T-cell (primary cell): ENCODE measurements at regions not wholly inside any gene's neighbourhood (a gene's known extent, or its start where the extent isn't known, plus 50 kb on each side); places are given as distances from the start of the nearest gene placed in this dataset.

Source experiments
- ATAC-seq, 4 experiments: fragments of 200-7000 bp in 3 of 4; fragments of 150-1000 bp in 1 of 4; cut with Tn5 transposase; replicated peaks in 1 of 4; 1 replicate in 3 of 4; 2 replicates in 1 of 4; pipeline ENCODE4 v1.10.0; 2021; ENCODE audit warnings: moderate library complexity in 3 of 4, mild to moderate bottlenecking in 2 of 4, moderate number of reproducible peaks in 1 of 4
- CTCF ChIA-PET, 2 donors: fragments of 300-600 bp; sonication (Branson Sonifier 250); formaldehyde crosslinking; loops; one replicate each; lab custom pipeline; 2022; ENCODE audit warnings: antibody characterized with exemption in 2 of 2; lab: Charles Lee
- POLR2A ChIA-PET, 2 donors: fragments of 300-600 bp; sonication (Branson Sonifier 250); formaldehyde crosslinking; loops; one replicate each; lab custom pipeline; 2022; ENCODE audit warnings: antibody characterized with exemption in 2 of 2; lab: Charles Lee
- DNase-seq, 35 experiments: peaks; one replicate each; pipeline versions ENCODE4 v3.0.0 to v3.0.0-alpha.2; 2013 to 2023
- H3K27ac ChIP-seq: one replicate; pipeline ENCODE4 v1.5.1; 2013; ENCODE audit warnings: low read length
- H3K27me3 ChIP-seq, 2 experiments: replicated peaks in 1 of 2; 1 replicate in 1 of 2; 2 replicates in 1 of 2; pipeline versions ENCODE4 v1.6.1 to v1.7.0; 2013; ENCODE audit warnings: low read length in 1 of 2, mixed read lengths in 1 of 2; ENCODE audit not compliant: control insufficient read depth in 2 of 2, insufficient read depth in 2 of 2; ENCODE audit errors: extremely low read depth in 1 of 2
- H3K36me3 ChIP-seq, 2 donors: 1 replicate in 1 of 2; 2 replicates in 1 of 2; pipeline versions ENCODE4 v1.6.1 to v1.7.0; 2013; ENCODE audit warnings: low read length in 1 of 2; ENCODE audit not compliant: control insufficient read depth in 2 of 2, insufficient read depth in 1 of 2; ENCODE audit errors: extremely low read depth in 1 of 2
- H3K4me1 ChIP-seq, 2 experiments: 1 replicate in 1 of 2; 2 replicates in 1 of 2; pipeline versions ENCODE4 v1.6.1 to v1.7.0; 2013; ENCODE audit warnings: low read length in 2 of 2, mixed read lengths in 1 of 2; ENCODE audit not compliant: insufficient read depth in 2 of 2, control insufficient read depth in 1 of 2; ENCODE audit errors: extremely low read depth in 1 of 2
- H3K4me3 ChIP-seq, 2 donors: 1 replicate in 1 of 2; 2 replicates in 1 of 2; pipeline versions ENCODE4 v1.5.1 to v1.7.0; 2013; ENCODE audit warnings: mild to moderate bottlenecking in 2 of 2, low read length in 1 of 2, moderate library complexity in 1 of 2; ENCODE audit not compliant: control insufficient read depth in 1 of 2; ENCODE audit errors: extremely low read depth in 1 of 2
- H3K9me3 ChIP-seq: 2 replicates; pipeline ENCODE4 v1.7.0; 2013
- H3K27ac Mint-ChIP-seq, 2 donors: one replicate each; pipeline ENCODE4 v1.8.0; 2020 to 2021; ENCODE audit warnings: mild to moderate bottlenecking in 2 of 2, mixed read lengths in 2 of 2
- H3K27me3 Mint-ChIP-seq, 2 donors: one replicate each; pipeline ENCODE4 v1.8.0; 2021 to 2022; ENCODE audit warnings: mixed read lengths in 2 of 2
- H3K36me3 Mint-ChIP-seq: one replicate; pipeline ENCODE4 v1.8.0; 2021; ENCODE audit warnings: mixed read lengths
- H3K4me1 Mint-ChIP-seq, 3 donors: one replicate each; pipeline ENCODE4 v1.8.0; 2020 to 2022; ENCODE audit warnings: mixed read lengths in 3 of 3, mild to moderate bottlenecking in 1 of 3
- H3K4me3 Mint-ChIP-seq, 3 donors: one replicate each; pipeline ENCODE4 v1.8.0; 2020 to 2022; ENCODE audit warnings: mild to moderate bottlenecking in 3 of 3, mixed read lengths in 3 of 3, moderate library complexity in 3 of 3
- H3K9me3 Mint-ChIP-seq, 3 donors: one replicate each; pipeline ENCODE4 v1.8.0; 2020 to 2022; ENCODE audit warnings: mixed read lengths in 3 of 3
- WGBS: methylation state at CpG from one replicate; pipeline ENCODE4 v1.1.5; 2013; ENCODE audit warnings: missing lambda C conversion rate; ENCODE audit not compliant: insufficient coverage; 5-methylcytosine and 5-hydroxymethylcytosine counted together

DNA sequence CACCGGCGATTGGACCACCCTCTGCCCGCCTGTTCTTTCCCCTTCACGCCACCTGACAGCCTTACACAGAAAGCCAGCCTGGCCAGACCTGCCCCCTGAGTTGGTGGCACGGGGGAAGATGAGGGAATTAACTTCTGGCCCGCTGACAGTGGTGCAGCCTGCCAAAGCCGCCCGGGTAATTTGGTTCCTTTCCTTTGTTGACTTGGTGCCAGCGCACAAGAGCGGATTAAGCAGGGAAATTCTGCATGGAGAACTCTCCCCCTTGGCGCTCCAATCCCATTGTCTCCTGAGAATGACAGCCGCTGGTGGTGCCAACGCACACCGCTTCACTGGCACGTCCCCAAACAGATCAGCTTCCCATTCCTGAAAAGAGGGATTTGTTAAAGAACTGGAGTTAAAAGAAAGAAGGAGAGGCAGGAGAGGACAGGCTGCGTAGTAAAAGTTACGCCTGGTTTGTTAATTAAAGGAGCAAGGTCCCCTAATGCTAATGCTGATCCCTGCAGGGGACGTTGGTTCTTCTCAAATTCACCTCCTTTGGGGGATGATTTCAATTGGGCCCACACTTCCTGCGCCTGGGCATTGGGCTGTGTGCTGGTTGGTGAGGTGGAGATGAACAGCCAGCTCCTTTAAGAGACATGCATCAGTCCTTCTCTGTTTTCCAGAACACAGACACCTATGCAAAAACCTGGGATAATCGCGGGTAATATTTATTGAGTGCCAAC is 286.8 kb downstream of the MYCN start:
- peaks cover 0 to 5% of the 10 kb centered on the region in 2 experiments for H3K27me3 ChIP-seq
- Mint-ChIP-seq H3K4me1 (no peaks in the 10 kb centered on the region), H3K27ac (no peak overlapping the region), H3K9me3 (no peaks in the 10 kb centered on the region), H3K27me3 (peaks cover 0 to 3% of the 10 kb centered on the region in 2 donors), H3K4me3 (no peak overlapping the region), H3K36me3 (no peaks in the 10 kb centered on the region)
- H3K4me1 ChIP-seq: no peaks in the 10 kb centered on the region
- no peaks in the 10 kb centered on the region for H3K36me3 ChIP-seq
- POLR2A ChIA-PET: no interaction called here
- H3K27ac ChIP-seq: no peak overlapping the region
- WGBS: 95% methylated on average over 12 of the region's 21 CpGs
- ATAC-seq (no peak), DNase-seq (peak in 1 of 35 experiments; percentile 49)
- no peaks in the 10 kb centered on the region for H3K9me3 ChIP-seq
- H3K4me3 ChIP-seq: no peak overlapping the region
- CTCF ChIA-PET: no interaction called here

DNA sequence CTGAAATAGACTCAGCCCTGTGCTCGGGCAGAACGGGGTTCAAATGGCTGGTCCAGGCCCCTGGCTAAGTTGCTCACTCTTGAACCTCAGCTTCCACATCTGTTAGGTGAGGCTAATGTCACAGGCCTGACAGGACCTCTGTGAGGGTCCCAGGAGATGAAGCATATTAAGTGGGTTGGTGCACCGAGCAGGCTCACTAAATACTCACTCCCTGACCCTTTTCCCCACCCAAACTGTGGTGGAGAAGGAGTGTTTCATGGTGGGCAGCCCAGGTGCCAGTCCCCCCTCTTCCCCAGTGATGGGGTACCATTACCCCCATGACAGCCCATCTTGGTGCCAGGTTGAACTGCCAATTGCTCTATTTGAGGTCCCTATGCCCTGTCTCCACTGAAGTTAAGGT is 286.0 kb downstream of the MYCN start:
- H3K27ac ChIP-seq: no peak overlapping the region
- ATAC-seq (no peak), DNase-seq (no peak)
- no peaks in the 10 kb centered on the region for H3K4me1 ChIP-seq
- H3K36me3 ChIP-seq: no peaks in the 10 kb centered on the region
- H3K27me3 ChIP-seq: peaks cover 0 to 5% of the 10 kb centered on the region in 2 experiments
- Mint-ChIP-seq H3K27ac (no peak overlapping the region), H3K27me3 (peaks cover 0 to 11% of the 10 kb centered on the region in 2 donors), H3K36me3 (no peaks in the 10 kb centered on the region), H3K9me3 (no peaks in the 10 kb centered on the region), H3K4me1 (no peaks in the 10 kb centered on the region), H3K4me3 (no peak overlapping the region)
- POLR2A ChIA-PET: no interaction called here
- H3K9me3 ChIP-seq: no peaks in the 10 kb centered on the region
- CTCF ChIA-PET: no interaction called here
- H3K4me3 ChIP-seq: no peak overlapping the region
- 92% methylated on average over 2 of the region's 3 CpGs for WGBS

DNA sequence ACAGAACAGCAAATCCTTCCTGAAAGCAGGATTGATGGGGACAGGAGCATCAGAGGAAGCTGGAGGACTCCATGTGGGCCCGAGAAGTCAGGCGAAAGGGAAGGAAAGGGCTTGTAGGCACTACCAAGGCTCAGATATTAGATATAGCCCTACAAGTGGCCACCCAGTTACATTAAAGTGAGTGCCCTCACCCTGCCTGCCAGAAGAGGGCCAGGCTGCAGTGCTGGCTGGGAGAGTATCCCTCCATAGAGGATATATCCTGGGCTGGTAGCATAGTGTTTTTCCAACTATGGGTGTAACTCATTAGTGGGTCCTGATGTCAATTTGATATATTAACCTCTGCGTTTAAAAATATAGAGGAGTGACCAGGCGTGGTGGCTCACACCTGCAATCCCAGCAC is 285.2 kb downstream of the MYCN start:
- POLR2A ChIA-PET: no interaction called here
- WGBS: 90% methylated on average over 2 of the region's 4 CpGs
- Mint-ChIP-seq H3K27ac (no peak overlapping the region), H3K9me3 (no peaks in the 10 kb centered on the region), H3K36me3 (no peaks in the 10 kb centered on the region), H3K4me3 (no peak overlapping the region), H3K27me3 (peaks cover 0 to 12% of the 10 kb centered on the region in 2 donors), H3K4me1 (no peaks in the 10 kb centered on the region)
- CTCF ChIA-PET: no interaction called here
- Histone ChIP-seq H3K27ac (no peak overlapping the region), H3K4me3 (no peak overlapping the region), H3K36me3 (no peaks in the 10 kb centered on the region), H3K4me1 (no peaks in the 10 kb centered on the region), H3K9me3 (no peaks in the 10 kb centered on the region), H3K27me3 (peaks cover 0 to 7% of the 10 kb centered on the region in 2 experiments)
- ATAC-seq (no peak), DNase-seq (no peak)

DNA sequence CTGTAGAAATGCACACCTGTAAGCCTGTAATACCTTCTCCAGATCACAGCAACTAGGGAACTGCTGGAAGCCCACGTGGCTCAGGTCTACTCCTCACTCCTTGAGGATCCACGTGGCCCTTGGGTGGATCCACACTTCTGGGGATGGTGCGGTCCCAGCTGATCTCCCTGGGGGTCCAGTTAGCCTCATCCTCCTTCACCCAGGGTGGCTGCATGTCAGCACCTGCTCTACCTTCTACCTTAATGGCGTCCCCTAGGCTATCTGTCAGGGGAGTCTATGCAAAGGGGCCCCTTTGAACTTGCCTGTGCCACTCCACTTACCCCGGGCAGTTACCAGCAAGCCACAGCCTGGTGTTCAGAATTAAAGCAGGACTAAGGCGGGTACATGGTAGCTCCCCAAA is 284.7 kb downstream of the MYCN start:
- Mint-ChIP-seq H3K4me1 (no peaks in the 10 kb centered on the region), H3K27me3 (peaks cover 0 to 12% of the 10 kb centered on the region in 2 donors), H3K4me3 (no peak overlapping the region), H3K9me3 (no peaks in the 10 kb centered on the region), H3K36me3 (no peaks in the 10 kb centered on the region), H3K27ac (no peak overlapping the region)
- no peak overlapping the region for H3K27ac ChIP-seq
- H3K36me3 ChIP-seq: no peaks in the 10 kb centered on the region
- DNase-seq: no peak
- peaks cover 0 to 7% of the 10 kb centered on the region in 2 experiments for H3K27me3 ChIP-seq
- ChIA-PET CTCF (no interaction called here), POLR2A (no interaction called here)
- H3K4me1 ChIP-seq: no peaks in the 10 kb centered on the region
- no peak overlapping the region for H3K4me3 ChIP-seq
- WGBS: 64% methylated on average over 4 of the region's 6 CpGs
- no peaks in the 10 kb centered on the region for H3K9me3 ChIP-seq
- no peak for ATAC-seq

DNA sequence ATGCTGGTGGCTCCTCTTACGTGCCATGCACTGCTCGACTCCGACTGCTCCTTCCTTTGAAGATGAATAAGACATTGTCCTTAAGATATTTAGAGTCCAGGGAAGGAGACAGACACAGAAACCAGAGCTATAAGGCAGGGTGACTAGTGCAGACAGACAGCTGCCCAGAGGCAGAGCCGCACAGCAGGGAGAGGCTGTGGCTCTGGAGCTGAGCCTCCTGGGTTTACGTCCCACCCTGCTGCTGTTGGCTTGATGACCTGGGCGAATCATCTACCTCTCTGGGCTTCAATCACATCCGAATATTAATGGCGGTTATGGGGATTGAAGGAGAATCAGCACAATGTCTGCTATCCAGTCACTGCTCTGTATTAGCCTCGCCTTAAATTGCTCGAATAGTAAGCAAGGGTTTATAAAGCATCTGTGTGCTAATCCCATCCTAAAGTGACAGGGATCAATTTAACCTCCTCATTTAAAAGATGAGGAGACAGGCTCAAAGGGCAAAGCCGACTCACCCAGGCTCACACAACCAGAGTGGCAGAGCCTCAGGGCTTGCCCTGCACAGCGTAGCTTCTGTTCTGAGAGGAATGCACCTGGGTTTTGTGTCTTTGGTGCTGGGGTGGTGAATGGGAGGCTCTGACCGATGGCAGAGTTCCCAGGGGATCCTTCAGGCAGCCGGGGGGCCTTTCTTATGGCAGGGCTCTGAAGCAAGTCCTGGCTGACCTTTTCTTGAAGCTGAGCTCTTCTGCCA is 284.1 kb downstream of the MYCN start:
- Histone ChIP-seq H3K36me3 (no peaks in the 10 kb centered on the region), H3K27me3 (peaks cover 0 to 7% of the 10 kb centered on the region in 2 experiments), H3K4me3 (no peak overlapping the region), H3K4me1 (no peaks in the 10 kb centered on the region), H3K9me3 (no peaks in the 10 kb centered on the region), H3K27ac (no peak overlapping the region)
- Mint-ChIP-seq H3K9me3 (no peaks in the 10 kb centered on the region), H3K27ac (no peak overlapping the region), H3K36me3 (no peaks in the 10 kb centered on the region), H3K27me3 (peaks cover 0 to 12% of the 10 kb centered on the region in 2 donors), H3K4me3 (no peak overlapping the region), H3K4me1 (no peaks in the 10 kb centered on the region)
- DNase-seq (no peak), ATAC-seq (no peak)
- ChIA-PET POLR2A (no interaction called here), CTCF (interaction anchor here in 1 of 2 donors (0.5 kb wide), 1 partner anchor 55 kb away, joined by 7 read pairs; no protein-coding TSS in a partner anchor)
- whole genome bisulfite sequencing: 86% methylated on average over 9 of the region's 14 CpGs

DNA sequence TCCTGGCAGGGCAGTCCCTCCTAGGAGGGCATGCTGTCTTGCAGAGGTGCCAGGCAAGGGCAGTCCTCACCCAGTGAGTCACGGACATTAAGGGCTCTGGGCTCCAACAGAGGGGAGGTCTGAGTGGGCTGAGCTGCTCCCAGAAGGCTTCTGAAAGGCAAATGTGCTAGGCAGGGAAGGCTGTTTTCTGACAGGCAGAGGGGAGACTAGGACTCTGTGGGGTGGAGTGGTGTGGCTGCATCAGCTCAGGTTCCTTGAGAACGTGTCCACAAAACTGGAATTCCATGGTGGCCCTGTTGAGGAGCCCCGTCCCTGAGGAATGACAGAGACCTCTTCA is 283.5 kb downstream of the MYCN start:
- H3K9me3 ChIP-seq: no peaks in the 10 kb centered on the region
- ChIA-PET CTCF (interaction anchor here in 1 of 2 donors (0.5 kb wide), 1 partner anchor 54 kb away, joined by 7 read pairs; no protein-coding TSS in a partner anchor), POLR2A (no interaction called here)
- ATAC-seq (no peak), DNase-seq (no peak)
- H3K27ac ChIP-seq: no peak overlapping the region
- Mint-ChIP-seq H3K27ac (no peak overlapping the region), H3K4me3 (no peak overlapping the region), H3K9me3 (no peaks in the 10 kb centered on the region), H3K27me3 (peaks cover 0 to 12% of the 10 kb centered on the region in 2 donors), H3K36me3 (no peaks in the 10 kb centered on the region), H3K4me1 (no peaks in the 10 kb centered on the region)
- no peaks in the 10 kb centered on the region for H3K36me3 ChIP-seq
- H3K4me1 ChIP-seq: no peaks in the 10 kb centered on the region
- WGBS: 80% methylated on average over 2 of the region's 3 CpGs
- H3K4me3 ChIP-seq: no peak overlapping the region
- H3K27me3 ChIP-seq: peaks cover 0 to 7% of the 10 kb centered on the region in 2 experiments
